ENCODE measurements at regions not wholly inside any gene's neighbourhood (a gene's known extent, or its start where the extent isn't known, plus 50 kb on each side); places are given as distances from the start of the nearest gene placed in this dataset.

- no peak for DNase-seq
- H3K9me3 ChIP-seq = no peaks in the 10 kb centered on the region
- no peak for TF ChIP-seq POLR2A (IDR thresholded peaks at IDR 0.05)
- TF ChIP-seq, protein P1, sequence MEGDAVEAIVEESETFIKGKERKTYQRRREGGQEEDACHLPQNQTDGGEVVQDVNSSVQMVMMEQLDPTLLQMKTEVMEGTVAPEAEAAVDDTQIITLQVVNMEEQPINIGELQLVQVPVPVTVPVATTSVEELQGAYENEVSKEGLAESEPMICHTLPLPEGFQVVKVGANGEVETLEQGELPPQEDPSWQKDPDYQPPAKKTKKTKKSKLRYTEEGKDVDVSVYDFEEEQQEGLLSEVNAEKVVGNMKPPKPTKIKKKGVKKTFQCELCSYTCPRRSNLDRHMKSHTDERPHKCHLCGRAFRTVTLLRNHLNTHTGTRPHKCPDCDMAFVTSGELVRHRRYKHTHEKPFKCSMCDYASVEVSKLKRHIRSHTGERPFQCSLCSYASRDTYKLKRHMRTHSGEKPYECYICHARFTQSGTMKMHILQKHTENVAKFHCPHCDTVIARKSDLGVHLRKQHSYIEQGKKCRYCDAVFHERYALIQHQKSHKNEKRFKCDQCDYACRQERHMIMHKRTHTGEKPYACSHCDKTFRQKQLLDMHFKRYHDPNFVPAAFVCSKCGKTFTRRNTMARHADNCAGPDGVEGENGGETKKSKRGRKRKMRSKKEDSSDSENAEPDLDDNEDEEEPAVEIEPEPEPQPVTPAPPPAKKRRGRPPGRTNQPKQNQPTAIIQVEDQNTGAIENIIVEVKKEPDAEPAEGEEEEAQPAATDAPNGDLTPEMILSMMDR (IDR thresholded peaks at IDR 0.05) = no peak
- 90 to 94% methylated on average over 1 of the region's 1 CpG for WGBS, 2 donors
- H3K27me3 ChIP-seq = no peaks in the 10 kb centered on the region
- no peaks in the 10 kb centered on the region for H3K36me3 ChIP-seq
- H3K4me1 ChIP-seq = no peaks in the 10 kb centered on the region
- intact Hi-C loops (cut with DNase I) = no loop called here
- no peak overlapping the region for H3K4me3 ChIP-seq (replicated peaks in 1 of 3)
- no peak overlapping the region for H3K27ac ChIP-seq
Measured at GRCh38 chr9:29974197-29974596, 2400.9 kb upstream of the C9orf72 start.

DNA sequence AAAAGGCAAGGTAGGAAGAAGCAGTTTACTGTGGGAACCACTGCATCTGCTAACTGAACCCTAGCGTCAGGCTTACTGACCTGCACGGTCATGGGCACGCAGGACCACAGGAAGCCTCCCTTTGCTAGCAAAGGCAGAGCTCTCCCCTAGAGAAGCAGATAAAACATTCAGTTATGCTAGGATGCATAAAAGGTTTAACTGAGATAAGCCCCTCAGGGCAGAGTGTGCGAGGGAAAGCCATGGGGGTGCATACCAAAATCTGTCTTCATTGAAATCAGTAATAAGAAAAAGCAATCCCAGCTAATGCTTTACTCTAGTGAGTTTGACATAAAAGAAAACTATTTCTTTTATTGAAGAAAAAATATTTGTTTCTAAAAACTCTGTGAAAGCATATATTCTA is 2403.7 kb upstream of the C9orf72 start:
- H3K27ac ChIP-seq = no peak overlapping the region
- WGBS, 2 donors = 82 to 86% methylated on average over 4 of the region's 4 CpGs
- H3K9me3 ChIP-seq = no peaks in the 10 kb centered on the region
- no peaks in the 10 kb centered on the region for H3K4me1 ChIP-seq
- intact Hi-C loops (cut with DNase I) = no loop called here
- no peak for DNase-seq
- TF ChIP-seq, protein P1 (IDR thresholded peaks at IDR 0.05) = no peak
- TF ChIP-seq POLR2A (IDR thresholded peaks at IDR 0.05) = no peak
- no peaks in the 10 kb centered on the region for H3K36me3 ChIP-seq
- H3K4me3 ChIP-seq (replicated peaks in 1 of 3) = no peak overlapping the region
- no peaks in the 10 kb centered on the region for H3K27me3 ChIP-seq

DNA sequence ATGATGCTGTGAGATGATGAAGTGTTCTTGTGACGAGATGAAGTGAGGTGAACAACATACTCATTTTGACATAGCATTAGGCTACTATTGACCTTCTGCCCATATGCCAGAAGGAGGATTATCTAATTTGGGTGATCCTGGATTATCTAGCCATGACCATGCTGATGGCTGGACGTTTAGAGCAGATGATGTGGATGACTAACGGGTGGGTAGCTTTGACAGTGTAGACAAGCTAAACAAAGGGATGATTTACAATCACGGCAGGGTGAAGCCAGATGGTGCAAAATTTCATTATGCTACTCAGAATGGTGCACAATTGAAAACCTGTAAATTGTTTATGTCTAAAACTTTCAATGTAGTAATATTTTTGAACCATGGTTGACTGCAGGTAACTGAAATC is 2403.4 kb upstream of the ACO1 start:
- Histone ChIP-seq H3K9me3 (no peaks in the 10 kb centered on the region), H3K4me3 (replicated peaks in 1 of 3) (no peak overlapping the region), H3K27me3 (no peaks in the 10 kb centered on the region), H3K27ac (no peak overlapping the region), H3K4me1 (no peaks in the 10 kb centered on the region), H3K36me3 (no peaks in the 10 kb centered on the region)
- 72 to 85% methylated on average over 4 of the region's 4 CpGs for WGBS, 2 donors
- TF ChIP-seq, protein P1 (IDR thresholded peaks at IDR 0.05) = no peak
- TF ChIP-seq POLR2A (IDR thresholded peaks at IDR 0.05) = no peak
- DNase-seq = no peak
- intact Hi-C loops (cut with DNase I) = no loop called here

GRCh38 chr9:29999645-30000044 is 2384.8 kb upstream of the ACO1 start:
- TF ChIP-seq, protein P1 (IDR thresholded peaks at IDR 0.05) = no peak
- TF ChIP-seq POLR2A (IDR thresholded peaks at IDR 0.05) = no peak
- no peaks in the 10 kb centered on the region for H3K36me3 ChIP-seq
- no peaks in the 10 kb centered on the region for H3K9me3 ChIP-seq
- DNase-seq = no peak
- H3K4me3 ChIP-seq (replicated peaks in 1 of 3) = no peak overlapping the region
- no peaks in the 10 kb centered on the region for H3K4me1 ChIP-seq
- H3K27ac ChIP-seq = no peak overlapping the region
- H3K27me3 ChIP-seq = no peaks in the 10 kb centered on the region
- intact Hi-C loops (cut with DNase I) = no loop called here

DNA sequence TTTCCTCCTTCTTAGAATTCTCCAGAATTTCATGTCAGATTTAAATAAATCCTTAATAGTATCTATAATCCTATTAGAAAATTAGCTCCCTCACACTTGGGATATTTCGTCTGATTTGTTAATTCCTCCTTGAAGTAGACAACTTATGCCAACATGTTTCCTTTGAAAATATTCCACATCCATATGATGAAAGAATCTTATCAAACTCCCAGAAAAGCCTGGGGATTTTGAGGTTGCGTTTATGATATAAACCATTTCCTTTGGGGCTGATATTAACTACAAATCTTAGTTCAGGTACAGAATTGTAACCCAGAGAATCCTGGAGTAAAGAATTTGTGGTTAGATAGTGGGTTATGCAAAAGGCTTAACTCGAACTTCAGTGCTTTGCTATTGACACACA is 2373.8 kb upstream of the ACO1 start:
- no peaks in the 10 kb centered on the region for H3K4me1 ChIP-seq
- no peaks in the 10 kb centered on the region for H3K27me3 ChIP-seq
- intact Hi-C loops (cut with DNase I) = no loop called here
- H3K36me3 ChIP-seq = no peaks in the 10 kb centered on the region
- no peak for DNase-seq
- H3K9me3 ChIP-seq = no peaks in the 10 kb centered on the region
- H3K27ac ChIP-seq = no peak overlapping the region
- 74 to 79% methylated on average over 3 of the region's 3 CpGs for WGBS, 2 donors
- H3K4me3 ChIP-seq (replicated peaks in 1 of 3) = no peak overlapping the region
- TF ChIP-seq, protein P1 (IDR thresholded peaks at IDR 0.05) = no peak
- TF ChIP-seq POLR2A (IDR thresholded peaks at IDR 0.05) = no peak

Data from thyroid gland (tissue), 4 donors.